Lung (tissue), 11 donors: ENCODE measurements at regions not wholly inside any gene's neighbourhood (a gene's known extent, or its start where the extent isn't known, plus 50 kb on each side); places are given as distances from the start of the nearest gene placed in this dataset.

Experiments used
- ATAC-seq: fragments of 200-7000 bp; cut with Tn5 transposase; one replicate; pipeline ENCODE4 v1.9.1; 2020; ENCODE audit warnings: moderate number of reproducible peaks; ENCODE audit not compliant: insufficient read depth, low FRiP score
- DNase-seq, 3 donors: peaks; one replicate each; pipeline ENCODE4 v3.0.0-alpha.2; 2013 to 2017
- H3K27ac ChIP-seq, 2 donors: one replicate each; pipeline ENCODE4 v1.5.1; 2013; ENCODE audit warnings: mild to moderate bottlenecking in 2 of 2, moderate library complexity in 2 of 2, control low read depth in 1 of 2, inconsistent platforms in 1 of 2, low read depth in 1 of 2, low read length in 1 of 2
- H3K27me3 ChIP-seq, 3 donors: one replicate each; pipeline ENCODE4 v1.5.1; 2013; ENCODE audit warnings: low read length in 2 of 3; ENCODE audit not compliant: control insufficient read depth in 3 of 3, insufficient read depth in 3 of 3
- H3K36me3 ChIP-seq, 4 donors: one replicate each; pipeline ENCODE4 v1.5.1; 2013; ENCODE audit warnings: low read length in 4 of 4, mild to moderate bottlenecking in 1 of 4, moderate library complexity in 1 of 4; ENCODE audit not compliant: control insufficient read depth in 4 of 4, insufficient read depth in 4 of 4
- H3K4me1 ChIP-seq, 5 donors: one replicate each; pipeline ENCODE4 v1.5.1; 2013; ENCODE audit warnings: low read length in 5 of 5, mild to moderate bottlenecking in 2 of 5, moderate library complexity in 1 of 5; ENCODE audit not compliant: control insufficient read depth in 5 of 5, insufficient read depth in 5 of 5
- H3K4me3 ChIP-seq: one replicate; pipeline ENCODE4 v1.5.1; 2013; ENCODE audit warnings: mild to moderate bottlenecking, control low read depth, moderate library complexity
- H3K9ac ChIP-seq, 2 donors: one replicate each; pipeline ENCODE4 v1.5.1; 2013; ENCODE audit warnings: low read length in 2 of 2, control low read depth in 1 of 2; ENCODE audit not compliant: insufficient read depth in 1 of 2
- H3K9me3 ChIP-seq, 4 donors: one replicate each; pipeline ENCODE4 v1.5.1; 2013; ENCODE audit warnings: low read length in 3 of 4, mild to moderate bottlenecking in 1 of 4, moderate library complexity in 1 of 4; ENCODE audit not compliant: control insufficient read depth in 4 of 4, insufficient read depth in 3 of 4
- CTCF ChIP-seq: IDR thresholded peaks from 2 replicates; pipeline ENCODE4 v1.5.1; 2012; ENCODE audit warnings: mild to moderate bottlenecking; ENCODE audit errors: control extremely low read depth, extremely low read depth
- WGBS, 2 donors: extraction: QIAGEN DNeasy Blood & Tissue Kit; methylation state at CpG; one replicate each; pipeline ENCODE4 v1.1.7; 2013; 5-methylcytosine and 5-hydroxymethylcytosine counted together
- donor health status: control.
- donor health status: control.
- donor health status: Bipolar disorder and iron deficiency.
- donor health status: healthy.
- donor health status: DM: yes; HTN: yes; CAD: no.

- 68 to 74% methylated on average over 5 of the region's 5 CpGs for WGBS, 2 donors
- no peak for ATAC-seq
- Histone ChIP-seq H3K27ac (no peak overlapping the region), H3K36me3 (no peaks in the 10 kb centered on the region), H3K4me1 (no peaks in the 10 kb centered on the region), H3K9me3 (peaks cover 0 to 3% (median 0%) of the 10 kb centered on the region in 4 donors), H3K9ac (no peak overlapping the region), H3K4me3 (no peak overlapping the region), H3K27me3 (no peaks in the 10 kb centered on the region)
- no peak for DNase-seq
- no peak for TF ChIP-seq CTCF
Observed at GRCh38 chr7:4394736-4395135, 287.4 kb upstream of the FOXK1 start.

DNA sequence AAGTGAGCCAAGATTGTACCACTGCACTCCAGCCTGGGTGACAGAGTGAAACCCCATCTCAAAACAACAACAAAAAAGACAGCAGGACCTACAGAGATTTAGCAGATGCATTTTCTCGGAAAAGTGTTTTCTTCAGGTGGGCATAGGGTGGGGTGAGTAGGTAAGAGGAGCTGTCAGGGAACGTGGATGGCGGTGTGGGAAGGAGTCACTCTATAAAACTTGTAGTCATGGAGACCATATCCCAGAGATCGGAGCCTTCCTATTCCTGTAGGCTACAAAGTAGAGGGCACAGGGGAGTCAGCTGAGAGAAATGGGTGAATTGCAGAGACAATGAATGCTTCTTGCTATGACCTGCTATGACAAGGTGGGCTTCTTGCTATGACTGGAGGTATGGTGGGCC, 283.0 kb upstream of the FOXK1 start:
- Histone ChIP-seq H3K9me3 (peaks cover 0 to 4% (median 2%) of the 10 kb centered on the region in 4 donors), H3K27ac (no peak overlapping the region), H3K9ac (no peak overlapping the region), H3K4me3 (no peak overlapping the region), H3K4me1 (no peaks in the 10 kb centered on the region), H3K36me3 (no peaks in the 10 kb centered on the region), H3K27me3 (no peaks in the 10 kb centered on the region)
- no peak for ATAC-seq
- no peak for TF ChIP-seq CTCF
- DNase-seq: no peak
- WGBS, 2 donors: 93 to 94% methylated on average over 4 of the region's 4 CpGs

GRCh38 chr7:4399596-4399995, 282.5 kb upstream of the FOXK1 start:
- no peaks in the 10 kb centered on the region for H3K27me3 ChIP-seq
- no peak overlapping the region for H3K4me3 ChIP-seq
- H3K9me3 ChIP-seq: peaks cover 0 to 4% (median 2%) of the 10 kb centered on the region in 4 donors
- ATAC-seq: no peak
- 87 to 90% methylated on average over 8 of the region's 8 CpGs for WGBS, 2 donors
- H3K9ac ChIP-seq: no peak overlapping the region
- H3K36me3 ChIP-seq: no peaks in the 10 kb centered on the region
- no peak overlapping the region for H3K27ac ChIP-seq
- H3K4me1 ChIP-seq: no peaks in the 10 kb centered on the region
- no peak for TF ChIP-seq CTCF
- DNase-seq: no peak
